ENCODE measurements at regions not wholly inside any gene's neighbourhood (a gene's known extent, or its start where the extent isn't known, plus 50 kb on each side); places are given as distances from the start of the nearest gene placed in this dataset.

DNA sequence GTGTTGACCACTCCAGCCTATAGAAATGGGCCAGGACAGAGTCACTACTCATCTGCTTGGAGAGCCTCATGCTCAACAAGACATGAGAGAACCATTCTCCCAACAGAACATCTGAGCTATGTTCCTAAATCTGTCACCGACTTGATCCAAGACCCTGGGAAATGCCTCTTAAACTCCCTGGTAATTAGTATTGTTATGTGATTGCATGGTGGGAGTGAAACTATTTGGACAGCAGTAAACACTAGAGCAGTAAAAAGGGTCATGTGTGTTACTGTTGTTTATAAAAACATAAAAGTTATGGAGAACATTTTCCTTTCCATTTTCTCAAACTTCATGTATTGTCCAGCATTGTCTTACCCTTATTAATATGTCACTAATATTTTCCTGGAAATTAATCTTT lies 369.8 kb upstream of the FAT3 start:
- no peak for DNase-seq

- no peak for DNase-seq
These were observed 370.4 kb upstream of the FAT3 start for GRCh38 chr11:91854171-91854570.

- DNase-seq = no peak
These were observed 372.7 kb upstream of the FAT3 start for GRCh38 chr11:91851908-91852307.

GRCh38 chr11:91850533-91851275 lies 373.9 kb upstream of the FAT3 start:
- DNase-seq = no peak

DNA sequence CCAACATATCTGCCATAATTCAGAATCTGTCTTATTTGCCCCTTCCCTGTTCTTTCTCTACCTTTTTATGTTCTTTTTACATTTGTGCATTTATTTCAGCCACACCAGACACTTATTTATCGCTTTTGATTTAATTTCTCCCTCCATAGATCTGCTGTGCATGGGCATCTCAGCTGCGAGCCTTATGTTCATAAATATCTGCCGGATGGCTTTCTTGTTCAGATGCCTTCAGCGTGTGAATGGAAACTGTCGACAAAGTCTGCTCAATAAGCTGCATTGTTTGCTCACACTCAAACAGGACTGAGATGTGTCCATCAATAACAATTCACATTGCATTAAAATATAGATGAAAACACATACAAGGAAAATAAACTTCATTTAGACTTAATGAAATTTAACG lies 374.6 kb upstream of the FAT3 start:
- no peak for DNase-seq

DNA sequence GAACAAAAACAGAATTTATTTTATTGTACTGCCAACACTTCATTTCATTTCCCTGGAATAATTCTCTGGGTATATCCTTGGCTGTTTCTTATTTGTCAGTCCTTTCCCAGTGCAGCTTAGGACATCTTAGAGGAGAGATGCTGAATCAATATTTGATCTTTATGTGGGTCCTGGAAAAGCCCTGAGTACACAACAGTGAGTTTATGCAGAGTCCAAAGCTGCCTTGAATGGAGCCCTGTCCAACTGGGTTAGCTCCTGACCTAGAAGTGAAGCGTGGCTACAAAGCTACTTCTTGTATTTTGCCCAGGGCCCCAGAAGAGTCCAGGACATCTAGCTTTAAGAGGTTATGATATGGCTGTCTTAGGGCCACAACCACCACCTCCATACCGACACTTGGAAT lies 378.0 kb upstream of the FAT3 start:
- DNase-seq = no peak

DNA sequence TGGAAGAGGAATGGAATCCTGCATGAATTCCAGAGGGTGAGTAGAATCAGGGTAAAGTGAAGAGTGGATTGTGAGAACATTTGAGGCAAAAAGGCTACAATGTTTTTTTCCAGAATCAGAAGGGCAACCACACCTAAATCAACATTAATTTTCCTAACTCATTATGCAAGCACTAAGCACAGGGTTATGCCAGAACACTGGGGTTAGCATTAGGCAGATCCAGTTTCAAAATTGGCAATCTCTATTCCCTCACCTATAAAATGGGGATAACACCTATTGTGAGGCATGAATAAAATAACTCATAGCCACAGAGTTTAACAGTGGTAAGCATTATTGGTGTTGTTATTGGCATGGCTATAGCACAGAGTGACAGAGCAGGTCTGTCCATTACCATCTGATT lies 378.6 kb upstream of the FAT3 start:
- DNase-seq = no peak

GRCh38 chr11:91840640-91841240 lies 383.9 kb upstream of the FAT3 start:
- no peak for DNase-seq

DNA sequence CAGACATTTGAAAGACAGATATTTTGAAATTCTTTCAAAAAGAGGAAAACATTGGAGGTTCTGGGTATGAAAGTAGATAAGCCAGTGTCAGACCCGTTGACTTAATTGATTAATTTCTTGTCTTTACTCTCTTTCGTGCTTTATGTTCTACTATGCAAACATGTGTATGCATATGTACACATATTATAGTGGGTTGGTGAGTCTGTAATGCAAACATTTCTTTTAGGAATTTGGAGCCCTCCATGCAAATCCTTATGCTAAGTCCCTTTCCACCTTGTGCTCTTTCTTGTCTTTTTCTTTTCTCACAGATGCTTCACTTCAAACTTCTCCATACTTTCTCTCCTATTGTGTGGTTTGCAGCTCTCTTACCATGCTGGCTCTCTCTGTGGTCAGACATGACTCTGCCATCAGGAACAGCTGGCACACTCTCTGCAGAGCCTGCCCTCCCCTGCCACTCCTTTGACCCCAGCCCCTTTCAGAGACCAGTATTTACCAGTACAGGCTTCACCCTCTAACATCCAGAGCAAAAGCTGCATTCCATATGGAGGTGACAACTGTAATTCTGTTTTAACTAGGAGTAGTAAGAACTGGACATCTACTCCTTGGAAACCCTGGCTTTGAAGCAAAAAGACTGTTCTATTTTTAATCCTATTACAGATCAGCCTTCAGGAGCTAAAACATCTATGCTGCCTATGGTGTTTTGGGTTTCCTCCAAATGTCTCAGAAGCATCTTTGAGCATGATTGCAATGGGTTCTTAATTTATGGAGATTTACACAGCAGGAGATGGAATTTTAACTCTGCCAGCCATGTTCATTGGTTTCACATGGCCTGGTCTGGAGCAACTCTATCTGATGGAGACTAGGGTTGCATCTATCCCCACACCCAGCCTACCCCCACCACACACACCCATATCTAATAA lies 386.9 kb upstream of the FAT3 start:
- no peak for DNase-seq

GRCh38 chr11:91835051-91835560 lies 389.5 kb upstream of the FAT3 start:
- no peak for DNase-seq

DNA sequence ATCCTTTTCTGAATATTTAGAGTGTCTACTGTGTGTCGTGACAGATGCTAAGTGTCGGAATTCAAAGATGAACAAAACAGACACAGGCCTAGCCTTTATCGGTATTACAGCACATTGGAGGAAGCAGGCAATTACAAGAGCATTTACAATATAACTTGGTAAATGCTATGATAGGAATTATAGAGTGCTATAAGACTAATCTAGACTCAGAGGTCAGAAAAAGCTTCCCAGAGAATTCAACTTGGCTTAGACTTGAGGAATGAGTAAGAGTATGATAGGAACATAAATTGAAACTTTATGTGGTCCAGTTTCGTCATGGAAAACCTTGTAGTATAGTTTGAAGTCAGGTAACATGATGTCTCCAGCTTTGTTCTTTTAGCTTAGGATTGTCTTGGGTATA lies 395.7 kb upstream of the FAT3 start:
- no peak for DNase-seq

- DNase-seq = no peak
These were observed 398.8 kb upstream of the FAT3 start for GRCh38 chr11:91825777-91826176.

DNA sequence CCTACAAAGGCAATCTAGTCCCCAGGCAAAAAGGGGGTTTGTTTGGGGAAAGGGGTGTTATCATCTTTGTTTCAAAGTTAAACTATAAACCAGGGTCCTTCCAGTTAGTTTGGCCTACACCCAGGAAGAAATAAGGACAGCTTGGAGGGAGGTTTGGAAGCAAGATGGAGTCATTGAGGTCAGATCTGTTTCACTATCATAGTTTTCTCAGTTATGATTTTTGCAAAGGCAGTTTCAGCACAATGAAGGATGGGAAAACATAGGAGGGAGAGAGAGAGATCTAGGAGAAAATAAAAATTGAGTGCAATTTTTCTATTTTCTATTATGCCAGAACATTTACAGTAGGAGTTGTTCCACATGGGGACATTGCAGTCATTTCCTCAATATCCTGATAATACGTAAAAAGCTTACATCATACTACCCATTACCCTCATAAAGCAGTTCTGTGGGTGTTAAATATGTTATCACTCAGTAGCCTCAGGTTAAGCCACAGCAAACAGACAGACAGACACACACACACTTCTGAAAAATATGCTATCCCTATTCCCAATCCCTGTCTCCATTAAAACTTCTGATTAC lies 401.3 kb upstream of the FAT3 start:
- DNase-seq = no peak

- no peak for DNase-seq
These were observed 401.8 kb upstream of the FAT3 start for GRCh38 chr11:91822805-91823204.

DNA sequence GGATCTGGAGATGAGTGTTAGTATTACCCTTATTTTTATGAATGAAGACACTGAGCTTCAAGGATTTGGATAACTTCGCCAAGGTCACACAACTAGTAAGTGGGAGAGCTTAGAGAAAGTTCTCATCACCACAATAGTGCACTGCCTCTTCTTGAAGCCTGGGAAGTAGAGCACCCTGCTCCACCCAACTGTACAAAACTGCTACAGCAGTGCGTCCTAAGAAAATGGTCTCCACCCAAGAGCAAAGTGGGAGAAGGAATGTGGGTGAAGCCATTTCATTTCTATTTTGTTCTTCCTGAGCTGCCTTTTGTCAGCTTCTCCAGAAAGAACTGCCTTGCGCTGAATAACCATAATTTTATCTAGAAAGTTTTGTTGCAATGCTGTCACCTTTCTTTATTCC lies 403.9 kb upstream of the FAT3 start:
- DNase-seq = no peak

DNA sequence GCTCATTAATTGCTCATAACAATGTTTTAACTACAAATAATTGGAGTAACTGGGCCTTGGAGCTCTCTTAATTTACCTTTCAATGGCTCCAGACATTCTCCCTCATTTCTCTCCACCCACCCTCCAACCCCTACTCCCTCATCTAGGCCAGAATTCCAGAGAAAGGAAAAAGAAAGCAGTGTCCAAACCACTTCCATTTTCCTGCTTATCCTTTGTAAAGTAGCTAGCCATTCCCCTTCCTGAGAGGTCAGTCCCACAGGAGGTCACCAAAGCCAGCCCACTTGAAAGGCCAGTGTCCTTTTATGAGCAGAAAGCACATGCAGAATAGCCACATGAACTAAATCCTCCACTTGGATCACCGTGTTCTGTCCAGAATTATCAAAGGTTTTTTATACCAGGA lies 404.8 kb upstream of the FAT3 start:
- DNase-seq = no peak

- DNase-seq = no peak
These were observed 405.4 kb upstream of the FAT3 start for GRCh38 chr11:91819195-91819594.

DNA sequence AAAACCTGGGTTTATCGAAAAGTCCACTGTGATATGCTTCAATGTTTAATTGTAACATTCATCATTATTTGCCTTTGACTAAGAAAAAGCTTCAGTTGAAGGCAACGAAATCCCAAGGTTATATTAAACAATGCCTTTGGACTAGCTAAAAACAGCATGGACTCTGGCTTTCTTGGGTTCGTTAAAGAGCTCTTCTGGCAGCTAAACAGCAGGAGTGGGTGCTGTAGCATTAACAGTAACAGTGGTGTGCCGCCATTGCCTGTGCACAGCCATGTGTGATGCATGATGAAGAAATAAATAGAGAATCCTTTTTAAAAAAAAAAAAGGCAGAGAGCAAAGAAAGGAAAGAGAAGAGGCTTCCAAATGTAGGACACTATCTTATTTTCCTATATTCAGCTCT lies 406.6 kb upstream of the FAT3 start:
- DNase-seq = no peak

DNA sequence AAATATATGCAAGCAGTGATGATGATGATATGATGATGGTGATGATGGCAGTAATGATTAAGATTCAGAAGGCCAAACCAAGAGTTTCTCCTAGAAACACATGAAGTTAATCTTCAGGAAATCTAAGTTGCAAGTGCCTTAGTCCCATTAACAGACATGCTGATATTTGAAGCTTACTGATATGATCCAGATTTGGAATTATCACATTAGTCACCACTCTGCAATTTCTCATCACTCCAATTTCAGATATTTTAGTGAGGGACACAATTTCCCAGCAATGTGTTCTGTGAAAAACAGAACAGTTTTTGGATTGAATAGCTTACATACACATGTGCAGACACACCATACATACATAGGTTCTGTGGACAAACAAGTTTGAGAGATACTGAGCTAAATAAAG lies 411.4 kb upstream of the FAT3 start:
- DNase-seq = no peak

DNA sequence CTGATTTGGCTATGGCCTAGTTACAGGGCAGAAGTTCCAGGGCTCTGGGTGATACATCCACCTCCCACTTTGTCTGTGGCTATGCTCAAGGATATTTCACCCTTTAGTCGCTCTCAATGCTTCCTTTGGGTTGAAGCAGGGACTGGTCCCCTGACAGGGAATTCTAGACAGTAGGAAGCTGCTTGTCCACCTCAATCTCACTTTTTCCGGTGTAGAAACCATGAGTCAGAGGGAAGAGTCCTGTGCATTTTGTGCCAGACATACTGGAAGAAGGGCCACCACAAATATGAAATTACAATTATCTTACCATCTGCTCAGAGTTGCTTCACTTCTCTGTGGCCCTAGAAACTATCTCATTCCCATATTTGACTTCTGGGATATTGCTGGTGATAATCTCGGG lies 413.7 kb upstream of the FAT3 start:
- no peak for DNase-seq

DNA sequence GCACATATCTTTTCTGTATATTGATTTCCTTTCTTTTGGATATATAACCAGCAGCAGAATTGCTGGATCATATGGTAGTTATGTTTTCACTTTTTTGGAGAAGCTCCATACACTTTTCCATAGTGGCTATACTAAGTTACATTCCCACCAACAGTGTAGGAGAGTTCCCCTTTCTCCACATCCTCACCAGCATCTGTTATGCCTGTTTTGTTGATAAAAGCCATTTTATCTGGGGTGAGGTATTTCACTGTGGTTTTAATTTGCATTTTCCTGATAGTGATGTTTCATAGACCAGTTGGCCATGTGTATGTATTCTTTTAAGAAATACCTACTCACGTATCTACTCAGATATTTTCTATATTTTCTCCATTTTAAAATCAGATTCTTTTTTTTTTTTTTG lies 419.3 kb upstream of the FAT3 start:
- no peak for DNase-seq

GRCh38 chr11:91804042-91804441 lies 420.6 kb upstream of the FAT3 start:
- DNase-seq = no peak

GRCh38 chr11:91802475-91802874 lies 422.1 kb upstream of the FAT3 start:
- no peak for DNase-seq

Data from NCI-H146 (cell line).